Caco-2 (cell line): ENCODE measurements at regions not wholly inside any gene's neighbourhood (a gene's known extent, or its start where the extent isn't known, plus 50 kb on each side); places are given as distances from the start of the nearest gene placed in this dataset.

Experiments
- BruUV-seq: library from RNA; stranded (reverse); fragments of 400-500 nt; replicated peaks from 2 replicates; lab custom pipeline; 2021; lab: Mats Ljungman, UMichigan
- CTCF ChIA-PET: fragments of 300-600 bp; sonication (Branson Sonifier 250); formaldehyde crosslinking; loops from one replicate; lab custom pipeline; 2022; ENCODE audit warnings: antibody characterized with exemption; lab: Charles Lee
- POLR2A ChIA-PET: fragments of 300-600 bp; sonication (Branson Sonifier 250); formaldehyde crosslinking; loops from one replicate; lab custom pipeline; 2022; ENCODE audit warnings: antibody characterized with exemption; lab: Charles Lee
- DNase-seq, 2 experiments: peaks; one replicate each; pipeline versions ENCODE4 v3.0.0 to v3.0.0-alpha.2; 2020 to 2022
- H3K27me3 ChIP-seq: replicated peaks from 2 replicates; pipeline ENCODE4 v1.6.0; 2011; ENCODE audit warnings: low read length; ENCODE audit not compliant: control insufficient read depth, insufficient read depth
- H3K36me3 ChIP-seq: 2 replicates; pipeline ENCODE4 v1.5.1; 2011; ENCODE audit warnings: low read length; ENCODE audit not compliant: control insufficient read depth, insufficient read depth
- H3K4me1 ChIP-seq: fragments of 250-450 bp; sonication (Bioruptor Pico); 2 replicates; pipeline ENCODE4 v1.5.1; 2020; ENCODE audit warnings: mild to moderate bottlenecking
- H3K4me3 ChIP-seq: 2 replicates; pipeline ENCODE4 v1.5.1; 2011; ENCODE audit warnings: low read depth, mild to moderate bottlenecking, control low read depth, low read length
- H3K9me3 ChIP-seq: fragments of 250-450 bp; sonication (Bioruptor Pico); 2 replicates; pipeline ENCODE4 v1.5.1; 2020; ENCODE audit warnings: mild to moderate bottlenecking, moderate library complexity
- H3K27ac Mint-ChIP-seq: one replicate; pipeline ENCODE4 v1.8.0; 2022; ENCODE audit warnings: mixed read lengths; ENCODE audit not compliant: unreplicated experiment
- H3K27me3 Mint-ChIP-seq: one replicate; pipeline ENCODE4 v1.8.0; 2022; ENCODE audit warnings: mixed read lengths; ENCODE audit not compliant: insufficient read depth, unreplicated experiment
- H3K36me3 Mint-ChIP-seq: one replicate; pipeline ENCODE4 v1.8.0; 2022; ENCODE audit warnings: mild to moderate bottlenecking, mixed read lengths; ENCODE audit not compliant: insufficient read depth, unreplicated experiment
- H3K4me1 Mint-ChIP-seq: one replicate; pipeline ENCODE4 v1.8.0; 2022; ENCODE audit warnings: low read depth, mixed read lengths; ENCODE audit not compliant: unreplicated experiment
- H3K4me3 Mint-ChIP-seq: one replicate; pipeline ENCODE4 v1.8.0; 2022; ENCODE audit warnings: mild to moderate bottlenecking, moderate library complexity, mixed read lengths; ENCODE audit not compliant: unreplicated experiment
- H3K9me3 Mint-ChIP-seq: one replicate; pipeline ENCODE4 v1.8.0; 2022; ENCODE audit warnings: mixed read lengths; ENCODE audit not compliant: unreplicated experiment
- CTCF ChIP-seq, 2 experiments: fragments of 200-600 bp in 1 of 2; IDR thresholded peaks; 1 replicate in 1 of 2; 2 replicates in 1 of 2; pipeline versions ENCODE4 v1.5.1 to v1.8.0; 2011 to 2022; ENCODE audit warnings: antibody characterized with exemption in 1 of 2, control low read depth in 1 of 2, inconsistent platforms in 1 of 2, low read depth in 1 of 2, low read length in 1 of 2, mild to moderate bottlenecking in 1 of 2, moderate library complexity in 1 of 2; ENCODE audit not compliant: insufficient read depth in 1 of 2, severe bottlenecking in 1 of 2, unreplicated experiment in 1 of 2
- intact Hi-C: fragments of 100-400 bp; cut with micrococcal nuclease; formaldehyde crosslinking; loops from one replicate; pipeline ENCODE4 v1.10.0; 2022; ENCODE audit not compliant: unreplicated experiment

- Mint-ChIP-seq H3K9me3 (no peaks in the 10 kb centered on the region), H3K36me3 (no peaks in the 10 kb centered on the region), H3K4me3 (no peak overlapping the region), H3K27me3 (no peaks in the 10 kb centered on the region), H3K27ac (no peak overlapping the region), H3K4me1 (no peaks in the 10 kb centered on the region)
- H3K4me3 ChIP-seq = no peak overlapping the region
- intact Hi-C loops = no loop called here
- ChIA-PET CTCF (no interaction called here), POLR2A (no interaction called here)
- no peak for TF ChIP-seq CTCF (IDR thresholded peaks at IDR 0.05; ENCODE audit: insufficient read depth in 1 of 2, low read depth in 1 of 2, low read length in 1 of 2, severe bottlenecking in 1 of 2, unreplicated experiment in 1 of 2)
- no TSS peak for BruUV-seq
- DNase-seq = no peak
- no peaks in the 10 kb centered on the region for H3K27me3 ChIP-seq
- H3K4me1 ChIP-seq = no peaks in the 10 kb centered on the region
- H3K9me3 ChIP-seq = no peaks in the 10 kb centered on the region
- no peaks in the 10 kb centered on the region for H3K36me3 ChIP-seq
Measured at GRCh38 chr21:19853061-19853460, 1145.1 kb upstream of the NCAM2 start.

GRCh38 chr21:19853709-19854575 is 1144.3 kb upstream of the NCAM2 start:
- TF ChIP-seq CTCF (IDR thresholded peaks at IDR 0.05; ENCODE audit: insufficient read depth in 1 of 2, low read depth in 1 of 2, low read length in 1 of 2, severe bottlenecking in 1 of 2, unreplicated experiment in 1 of 2) = no peak
- intact Hi-C loops = no loop called here
- peak in 1 of 2 experiments; percentile 30 for DNase-seq
- H3K27me3 ChIP-seq = no peaks in the 10 kb centered on the region
- no peaks in the 10 kb centered on the region for H3K36me3 Mint-ChIP-seq
- ChIA-PET CTCF (no interaction called here), POLR2A (no interaction called here)
- no peaks in the 10 kb centered on the region for H3K9me3 ChIP-seq
- no peaks in the 10 kb centered on the region for H3K36me3 ChIP-seq
- no peaks in the 10 kb centered on the region for H3K4me1 Mint-ChIP-seq
- H3K27me3 Mint-ChIP-seq = no peaks in the 10 kb centered on the region
- H3K27ac Mint-ChIP-seq = no peak overlapping the region
- no peak overlapping the region for H3K4me3 ChIP-seq
- H3K4me1 ChIP-seq = no peaks in the 10 kb centered on the region
- BruUV-seq = no TSS peak
- H3K9me3 Mint-ChIP-seq = no peaks in the 10 kb centered on the region
- H3K4me3 Mint-ChIP-seq = no peak overlapping the region

GRCh38 chr21:19855522-19855921 is 1142.7 kb upstream of the NCAM2 start:
- no peaks in the 10 kb centered on the region for H3K4me1 Mint-ChIP-seq
- H3K4me3 ChIP-seq = no peak overlapping the region
- BruUV-seq = no TSS peak

More at GRCh38 chr21:19855522-19855921, 1142.7 kb upstream of the NCAM2 start:
- H3K4me1 ChIP-seq = no peaks in the 10 kb centered on the region
- POLR2A ChIA-PET = no interaction called here
- no peak for DNase-seq
- no peaks in the 10 kb centered on the region for H3K9me3 ChIP-seq
- H3K36me3 ChIP-seq = no peaks in the 10 kb centered on the region
- H3K27me3 ChIP-seq = no peaks in the 10 kb centered on the region
- Mint-ChIP-seq H3K27me3 (no peaks in the 10 kb centered on the region), H3K9me3 (no peaks in the 10 kb centered on the region), H3K4me3 (no peak overlapping the region), H3K36me3 (no peaks in the 10 kb centered on the region), H3K27ac (no peak overlapping the region)
- TF ChIP-seq CTCF (IDR thresholded peaks at IDR 0.05; ENCODE audit: insufficient read depth in 1 of 2, low read depth in 1 of 2, low read length in 1 of 2, severe bottlenecking in 1 of 2, unreplicated experiment in 1 of 2) = no peak
- CTCF ChIA-PET = no interaction called here
- intact Hi-C loops = no loop called here
